ENCODE measurements at regions not wholly inside any gene's neighbourhood (a gene's known extent, or its start where the extent isn't known, plus 50 kb on each side); places are given as distances from the start of the nearest gene placed in this dataset.

- no peak for TF ChIP-seq TAF1 (IDR thresholded peaks at IDR 0.05; ENCODE audit: low read depth, low read length)
- no peak for TF ChIP-seq POLR2A (IDR thresholded peaks at IDR 0.05; ENCODE audit: low read depth, low read length)
These were observed 325.0 kb downstream of the ZNF326 start for GRCh38 chr1:90319918-90320317.
